HG02938 (cell line): ENCODE measurements at regions not wholly inside any gene's neighbourhood (a gene's known extent, or its start where the extent isn't known, plus 50 kb on each side); places are given as distances from the start of the nearest gene placed in this dataset.

Source experiments
- ATAC-seq: cut with Tn5 transposase; IDR thresholded peaks from one replicate; pipeline ENCODE4 v1.9.1; 2021; ENCODE audit warnings: mild to moderate bottlenecking, moderate library complexity; ENCODE audit not compliant: unreplicated experiment

GRCh38 chr2:122210065-122210464, 454.6 kb downstream of the TSN start:
- ATAC-seq = no peak

GRCh38 chr2:122210898-122211856, 455.7 kb downstream of the TSN start:
- ATAC-seq = no peak

GRCh38 chr2:122213312-122213711, 457.9 kb downstream of the TSN start:
- ATAC-seq = no peak

GRCh38 chr2:122216071-122216470, 460.6 kb downstream of the TSN start:
- ATAC-seq = no peak

GRCh38 chr2:122216901-122217300, 461.4 kb downstream of the TSN start:
- no peak for ATAC-seq

- ATAC-seq = no peak
Measured at GRCh38 chr2:122218596-122218995, 463.1 kb downstream of the TSN start.

GRCh38 chr2:122219504-122219903, 464.1 kb downstream of the TSN start:
- ATAC-seq = no peak

- no peak for ATAC-seq
Measured at GRCh38 chr2:122221665-122222064, 466.2 kb downstream of the TSN start.

- no peak for ATAC-seq
Measured at GRCh38 chr2:122231296-122231695, 475.8 kb downstream of the TSN start.

- ATAC-seq = no peak
Measured at GRCh38 chr2:122233372-122233771, 477.9 kb downstream of the TSN start.

GRCh38 chr2:122236152-122236874, 480.9 kb downstream of the TSN start:
- no peak for ATAC-seq

- no peak for ATAC-seq
Measured at GRCh38 chr2:122236925-122237324, 481.5 kb downstream of the TSN start.

- no peak for ATAC-seq
Measured at GRCh38 chr2:122237450-122237849, 482.0 kb downstream of the TSN start.

GRCh38 chr2:122238006-122238559, 482.6 kb downstream of the TSN start:
- no peak for ATAC-seq

- ATAC-seq = no peak
Measured at GRCh38 chr2:122239440-122239839, 484.0 kb downstream of the TSN start.

GRCh38 chr2:122244598-122245229, 489.3 kb downstream of the TSN start:
- no peak for ATAC-seq

- no peak for ATAC-seq
Measured at GRCh38 chr2:122249673-122250072, 494.2 kb downstream of the TSN start.

- no peak for ATAC-seq
Measured at GRCh38 chr2:122251158-122251557, 495.7 kb downstream of the TSN start.

- ATAC-seq = no peak
Measured at GRCh38 chr2:122251566-122251965, 496.1 kb downstream of the TSN start.

GRCh38 chr2:122255924-122256323, 500.5 kb downstream of the TSN start:
- no peak for ATAC-seq

- ATAC-seq = no peak
Measured at GRCh38 chr2:122261911-122262310, 506.5 kb downstream of the TSN start.
